ENCODE measurements at regions not wholly inside any gene's neighbourhood (a gene's known extent, or its start where the extent isn't known, plus 50 kb on each side); places are given as distances from the start of the nearest gene placed in this dataset.

- TF ChIP-seq CTCF (IDR thresholded peaks at IDR 0.05) (no peak), POLR2A (IDR thresholded peaks at IDR 0.05) (no peak), EP300 (IDR thresholded peaks at IDR 0.05) (no peak), POLR2AphosphoS5 (IDR thresholded peaks at IDR 0.05) (no peak)
Observed at GRCh38 chr16:22970209-22970865, 156.4 kb downstream of the HS3ST2 start.
